ENCODE measurements at regions not wholly inside any gene's neighbourhood (a gene's known extent, or its start where the extent isn't known, plus 50 kb on each side); places are given as distances from the start of the nearest gene placed in this dataset.
"Not testable (repeated sequence)": the region's sequence is repeated elsewhere in the genome, so short reads cannot be mapped to it uniquely, and the experiment has no call there.

GRCh38 chr2:220550995-220551700 lies 923.7 kb downstream of the SLC4A3 start:
- DNase-seq (ENCODE audit: low read depth in 2 of 2), result no peak

DNA sequence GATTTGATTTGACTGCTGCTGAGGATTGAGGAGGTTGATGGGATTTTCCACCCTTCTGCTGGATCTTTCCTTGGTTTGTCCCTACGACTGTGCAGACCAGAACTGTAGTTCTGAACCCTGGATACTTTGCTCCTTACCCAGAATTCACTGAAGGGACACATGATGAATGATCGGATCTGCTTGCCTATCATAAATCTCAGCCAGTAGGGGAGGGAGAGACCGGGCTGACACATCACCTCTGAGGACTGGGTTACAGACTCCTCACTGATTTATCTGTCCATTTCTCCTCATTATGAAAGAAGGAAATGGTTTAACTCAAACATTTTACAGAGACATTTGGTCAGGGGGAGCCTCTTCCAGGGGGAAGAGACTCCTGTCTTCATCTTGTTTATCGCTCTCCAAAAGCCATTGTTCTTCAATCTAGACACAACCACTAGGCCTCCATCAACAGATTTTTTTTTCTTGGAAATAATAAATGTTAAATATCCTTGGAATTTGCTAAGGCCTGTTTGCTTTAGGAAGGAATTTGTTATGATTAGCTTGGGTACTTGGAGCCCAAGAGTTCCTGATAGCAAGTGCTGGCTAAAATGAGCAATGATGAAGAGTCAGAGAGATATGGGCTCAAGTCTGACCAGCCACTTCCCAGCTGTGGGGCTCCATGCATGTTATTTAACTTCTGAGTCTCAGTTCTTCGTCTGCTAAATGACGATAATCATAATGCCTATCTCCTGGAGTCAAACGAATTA lies 925.5 kb downstream of the SLC4A3 start:
- DNase-seq (ENCODE audit: low read depth in 2 of 2), result no peak

DNA sequence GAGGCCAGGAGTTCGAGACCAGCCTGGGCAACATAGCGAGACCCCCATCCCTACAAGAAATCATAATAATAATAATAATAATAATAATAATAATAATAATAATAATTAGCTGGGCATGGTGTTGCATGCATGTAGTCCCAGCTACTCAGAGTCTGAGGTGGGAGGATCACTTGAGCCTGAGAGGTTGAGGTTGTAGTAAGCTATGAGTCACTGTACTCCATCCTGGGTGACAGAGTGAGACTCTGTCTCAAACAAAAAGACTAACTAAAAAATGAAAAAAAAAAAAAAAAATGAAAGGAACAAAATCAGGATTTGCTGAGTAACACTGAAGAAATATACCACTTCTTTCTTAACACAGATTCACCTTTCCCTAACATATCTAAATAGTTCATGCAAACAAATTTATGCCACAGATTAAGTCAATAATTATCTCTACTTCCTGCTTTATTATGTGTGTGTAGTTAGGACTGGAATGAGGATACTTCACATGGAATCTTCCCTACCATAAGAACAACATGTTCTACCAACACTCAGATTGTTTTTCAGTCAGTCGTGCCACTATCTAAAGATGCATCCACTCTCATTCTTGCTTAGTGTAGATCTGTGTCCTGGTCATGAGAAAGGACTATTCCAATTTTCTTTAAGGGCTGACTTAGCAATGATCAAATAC lies 928.7 kb downstream of the SLC4A3 start:
- no peak for DNase-seq (ENCODE audit: low read depth in 2 of 2)

DNA sequence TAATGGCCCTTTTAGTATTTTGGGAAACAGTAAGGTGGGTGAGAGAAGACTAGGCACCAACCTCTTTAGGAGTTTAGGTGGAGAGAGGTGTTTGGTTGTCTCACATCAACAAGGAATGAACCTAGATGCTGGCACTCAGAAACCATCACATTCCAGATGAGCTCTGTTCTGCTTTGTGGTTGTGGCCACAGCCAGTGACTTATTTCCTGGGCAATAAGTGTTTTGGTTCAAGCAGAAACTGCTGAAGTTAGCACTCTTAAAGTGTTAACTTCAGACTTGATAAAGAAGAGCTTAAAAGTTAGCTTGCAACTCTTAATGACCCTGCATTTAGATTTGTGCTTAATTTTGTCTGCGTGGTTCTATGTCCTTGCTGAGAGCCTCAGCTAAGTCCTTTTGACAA lies 929.2 kb downstream of the SLC4A3 start:
- no peak for DNase-seq (ENCODE audit: low read depth in 2 of 2)

DNA sequence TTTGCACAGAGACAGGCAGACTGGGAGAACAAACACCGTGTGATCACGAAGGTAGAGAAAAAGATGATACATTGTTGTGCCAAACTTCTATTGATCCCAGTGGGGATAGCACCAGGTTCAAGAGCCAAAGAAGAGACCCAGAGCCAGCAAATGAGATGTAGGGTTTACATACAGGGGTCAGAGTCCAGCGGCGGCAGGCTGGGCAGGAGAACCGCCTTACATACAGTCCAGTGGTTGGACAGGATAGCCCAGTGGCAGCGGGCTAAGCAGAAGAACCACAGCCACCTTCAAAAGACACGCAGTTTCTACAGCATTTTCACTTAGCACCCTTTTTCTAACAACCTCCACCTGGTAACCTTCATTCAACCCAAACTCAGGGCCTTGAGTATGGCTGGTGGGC lies 932.8 kb downstream of the SLC4A3 start:
- DNase-seq (ENCODE audit: low read depth in 2 of 2), result no peak

GRCh38 chr2:220562375-220563140 lies 935.1 kb downstream of the SLC4A3 start:
- DNase-seq (ENCODE audit: low read depth in 2 of 2), result no peak

DNA sequence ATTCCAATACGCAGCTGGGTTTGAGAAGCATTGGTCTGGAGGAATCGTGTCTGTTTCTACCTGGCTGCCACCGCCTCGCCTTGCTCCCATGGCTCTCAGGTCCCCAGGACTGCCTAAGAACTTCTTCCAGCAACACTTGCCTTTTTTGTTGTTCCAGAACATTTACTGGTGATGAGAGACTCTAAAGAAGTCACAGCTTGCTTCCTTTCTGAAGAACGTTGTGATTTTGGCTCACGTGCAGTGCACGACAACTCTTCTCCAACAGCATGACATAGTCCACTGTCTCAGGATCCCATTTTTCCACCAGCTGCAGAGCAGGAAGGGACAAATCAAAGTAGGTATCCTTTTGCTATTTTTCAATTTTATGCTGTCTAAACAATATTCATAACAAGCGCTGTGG lies 940.9 kb downstream of the SLC4A3 start:
- no peak for DNase-seq (ENCODE audit: low read depth in 2 of 2)

- no peak for DNase-seq (ENCODE audit: low read depth in 2 of 2)
Measured at GRCh38 chr2:220569112-220569897, 941.9 kb downstream of the SLC4A3 start.

DNA sequence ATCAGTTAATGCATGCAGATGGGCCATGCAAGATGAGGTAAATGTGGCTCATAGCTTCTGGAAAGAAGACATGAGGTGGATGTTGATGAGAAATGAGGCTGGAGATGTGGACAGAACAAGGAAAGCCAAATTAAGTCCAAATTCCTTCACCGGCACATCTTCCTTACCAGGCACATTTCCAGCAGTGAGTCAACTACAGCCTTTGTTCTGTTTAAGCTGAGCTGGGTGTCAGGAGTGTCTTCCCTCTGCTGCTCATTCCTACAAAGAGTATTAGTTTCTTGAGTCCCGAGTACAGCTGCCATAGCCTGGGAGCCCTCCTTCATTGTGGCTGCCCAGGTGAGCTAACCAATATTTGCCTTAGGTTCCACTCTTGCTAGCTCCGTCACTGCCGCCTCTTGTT lies 945.0 kb downstream of the SLC4A3 start:
- no peak for DNase-seq (ENCODE audit: low read depth in 2 of 2)

DNA sequence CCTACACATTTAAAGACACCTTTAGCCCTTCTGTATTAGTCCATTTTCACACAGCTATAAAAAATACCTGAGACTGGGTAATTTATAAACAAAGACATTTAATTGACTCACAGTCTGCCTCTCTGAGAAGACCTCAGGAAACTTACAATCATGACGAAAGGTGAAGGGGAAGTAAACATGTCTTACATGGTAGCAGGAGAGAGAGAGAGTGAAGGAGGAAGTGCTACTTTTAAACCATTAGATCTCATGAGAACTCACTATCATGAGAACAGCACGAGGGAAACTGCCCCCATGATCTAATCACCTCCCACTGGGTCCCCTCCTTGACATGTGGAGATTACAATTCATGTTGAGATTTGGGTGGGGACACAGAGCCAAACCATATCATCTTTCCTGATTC lies 946.6 kb downstream of the SLC4A3 start:
- no peak for DNase-seq (ENCODE audit: low read depth in 2 of 2)

DNA sequence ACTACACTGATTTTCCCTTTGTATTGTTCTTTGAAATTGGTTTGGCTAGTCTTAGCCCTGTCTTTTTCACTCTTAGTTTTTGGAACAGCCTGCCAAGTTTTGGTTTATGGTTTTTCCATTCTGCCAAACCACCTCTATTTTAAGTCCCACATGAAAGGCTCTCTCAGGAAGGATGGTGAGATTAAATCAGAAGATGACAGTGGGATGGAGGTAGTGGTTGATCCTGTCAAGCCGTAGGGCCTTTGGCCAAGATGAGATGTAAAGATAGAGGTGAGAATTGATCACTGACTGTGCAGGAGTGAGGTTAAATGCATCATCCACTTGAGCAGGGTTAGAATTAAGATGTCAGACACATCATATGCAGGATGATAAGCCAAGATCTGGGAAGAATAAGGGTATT lies 948.5 kb downstream of the SLC4A3 start:
- DNase-seq (ENCODE audit: low read depth in 2 of 2), result no peak

GRCh38 chr2:220579452-220579851 lies 952.0 kb downstream of the SLC4A3 start:
- no peak for DNase-seq (ENCODE audit: low read depth in 2 of 2)

DNA sequence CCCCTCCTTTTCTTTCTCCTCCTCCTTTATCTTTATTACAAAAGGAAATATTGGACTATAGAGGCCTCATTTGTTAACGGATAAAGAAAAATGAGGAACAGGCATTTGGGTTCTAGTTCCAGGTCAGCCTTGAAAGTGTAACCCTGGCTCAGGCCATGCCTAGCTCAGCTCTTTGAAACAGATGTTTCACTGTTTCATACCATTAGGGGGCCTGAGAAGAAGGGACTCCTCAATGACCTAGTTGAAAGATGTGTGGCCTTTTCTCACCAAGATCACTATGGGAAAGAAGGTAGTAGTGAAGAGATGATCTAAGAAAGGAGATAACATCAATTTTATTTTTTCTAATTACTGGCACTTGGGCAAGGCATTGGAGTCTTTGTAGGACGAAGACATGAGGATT lies 952.7 kb downstream of the SLC4A3 start:
- DNase-seq (ENCODE audit: low read depth in 2 of 2), result no peak

- DNase-seq (ENCODE audit: low read depth in 2 of 2), result no peak
Measured at GRCh38 chr2:220583725-220584124, 956.3 kb downstream of the SLC4A3 start.

- DNase-seq (ENCODE audit: low read depth in 2 of 2), result no peak
Measured at GRCh38 chr2:220585241-220585640, 957.8 kb downstream of the SLC4A3 start.

- no peak for DNase-seq (ENCODE audit: low read depth in 2 of 2)
Measured at GRCh38 chr2:220586980-220587530, 959.6 kb downstream of the SLC4A3 start.

GRCh38 chr2:220588148-220588547 lies 960.7 kb downstream of the SLC4A3 start:
- no peak for DNase-seq (ENCODE audit: low read depth in 2 of 2)

DNA sequence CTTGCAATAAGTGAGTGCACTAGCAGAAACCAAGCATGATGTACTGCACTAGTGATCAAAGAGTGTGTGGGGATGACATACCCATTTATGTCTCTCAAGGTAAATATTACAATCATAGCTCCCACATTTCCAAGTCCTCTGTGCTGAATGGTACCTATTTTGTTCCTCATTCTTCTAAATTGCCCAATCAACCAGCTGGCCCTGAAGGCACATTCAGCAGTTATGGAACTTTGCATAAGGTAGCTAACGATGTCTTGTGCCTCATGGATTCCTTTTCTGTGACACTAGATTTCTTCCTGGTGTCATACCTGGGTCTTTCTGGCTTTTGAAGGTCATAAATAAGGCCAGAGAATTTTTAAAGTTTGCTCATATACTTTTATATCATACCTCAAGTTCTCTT lies 963.0 kb downstream of the SLC4A3 start:
- no peak for DNase-seq (ENCODE audit: low read depth in 2 of 2)

DNA sequence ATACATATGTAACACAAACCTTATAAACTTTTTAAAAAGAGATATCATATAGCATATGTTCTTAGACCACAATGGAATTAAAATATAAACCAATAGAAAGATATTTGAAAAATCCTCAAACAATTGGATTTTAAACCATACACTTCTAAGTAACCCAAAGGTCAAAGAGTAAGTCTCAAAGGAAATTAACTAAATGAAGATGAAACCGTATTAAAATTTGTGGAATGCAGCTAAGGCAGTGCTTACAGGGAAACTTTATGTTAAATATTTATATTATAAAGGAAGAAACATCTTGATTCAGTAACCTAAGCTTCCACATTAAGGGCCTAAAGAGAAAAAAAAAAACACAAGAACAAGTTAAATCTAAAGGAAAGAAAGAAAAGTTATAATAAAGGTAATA lies 966.1 kb downstream of the SLC4A3 start:
- no peak for DNase-seq (ENCODE audit: low read depth in 2 of 2)

DNA sequence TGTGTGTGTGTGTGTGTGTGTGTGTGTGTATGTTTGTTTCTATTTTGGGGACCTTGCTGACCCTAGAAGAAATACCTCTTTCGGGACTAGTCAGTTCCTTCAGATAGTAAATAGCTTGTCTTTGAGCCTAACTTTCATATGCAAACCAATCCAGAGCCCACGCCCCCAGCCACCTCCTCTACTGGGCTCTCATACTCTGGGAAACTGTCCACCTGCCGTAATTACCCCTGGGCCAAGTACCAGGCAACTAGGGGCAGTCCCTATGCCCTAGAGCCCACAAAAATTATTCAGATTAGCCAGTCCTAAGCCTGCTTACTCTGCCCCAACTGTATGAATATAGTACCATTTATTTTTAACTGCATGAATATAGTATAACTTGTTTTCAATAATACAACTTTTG lies 970.4 kb downstream of the EPHA4 start:
- no peak for DNase-seq (ENCODE audit: low read depth in 2 of 2)

DNA sequence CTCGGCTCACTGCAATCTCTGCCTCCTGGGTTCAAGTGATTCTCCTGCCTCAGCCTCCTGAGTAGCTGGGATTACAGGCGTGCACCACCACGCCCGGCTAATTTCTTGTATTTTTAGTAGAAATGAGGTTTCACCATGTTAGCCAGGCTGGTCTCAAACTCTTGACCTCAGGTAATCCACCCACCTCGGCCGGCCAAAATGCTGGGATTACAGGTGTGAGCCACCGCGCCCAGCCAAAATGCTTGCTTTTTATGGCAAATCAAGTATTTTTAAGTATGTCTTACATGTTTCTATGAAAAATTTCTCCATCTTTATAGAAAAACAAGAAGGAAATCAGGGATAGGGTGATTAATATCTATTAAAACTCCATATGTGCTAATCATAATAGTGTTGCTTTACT lies 959.1 kb downstream of the EPHA4 start:
- not testable (repeated sequence) for DNase-seq (ENCODE audit: low read depth in 2 of 2)
